ENCODE measurements at regions not wholly inside any gene's neighbourhood (a gene's known extent, or its start where the extent isn't known, plus 50 kb on each side); places are given as distances from the start of the nearest gene placed in this dataset.

DNA sequence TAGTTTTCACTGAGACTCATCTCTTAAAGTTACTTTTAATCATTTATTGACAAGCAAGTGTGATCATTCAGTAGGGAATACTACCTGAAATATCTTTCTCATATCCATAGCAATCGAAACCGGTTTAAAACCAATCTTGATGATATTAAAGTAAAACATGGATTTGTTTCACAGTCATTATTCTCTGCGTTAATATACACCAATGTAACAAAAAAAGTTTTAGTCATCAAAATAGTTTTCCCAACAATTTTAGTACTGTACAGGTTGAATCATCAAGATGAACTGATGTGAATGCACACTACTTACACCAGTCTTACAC is 137.0 kb upstream of the KRAS start:
- no peak for ATAC-seq
- intact Hi-C loops (cut with DNase I, micrococcal nuclease), result no loop called here
- Histone ChIP-seq H3K4me1 (ENCODE audit: low read depth) (peaks cover 27% of the 10 kb centered on the region), H3K9me3 (no peaks in the 10 kb centered on the region), H3K4me3 (no peak overlapping the region), H3K36me3 (ENCODE audit: low read depth) (no peaks in the 10 kb centered on the region)
- TF ChIP-seq, protein P1, sequence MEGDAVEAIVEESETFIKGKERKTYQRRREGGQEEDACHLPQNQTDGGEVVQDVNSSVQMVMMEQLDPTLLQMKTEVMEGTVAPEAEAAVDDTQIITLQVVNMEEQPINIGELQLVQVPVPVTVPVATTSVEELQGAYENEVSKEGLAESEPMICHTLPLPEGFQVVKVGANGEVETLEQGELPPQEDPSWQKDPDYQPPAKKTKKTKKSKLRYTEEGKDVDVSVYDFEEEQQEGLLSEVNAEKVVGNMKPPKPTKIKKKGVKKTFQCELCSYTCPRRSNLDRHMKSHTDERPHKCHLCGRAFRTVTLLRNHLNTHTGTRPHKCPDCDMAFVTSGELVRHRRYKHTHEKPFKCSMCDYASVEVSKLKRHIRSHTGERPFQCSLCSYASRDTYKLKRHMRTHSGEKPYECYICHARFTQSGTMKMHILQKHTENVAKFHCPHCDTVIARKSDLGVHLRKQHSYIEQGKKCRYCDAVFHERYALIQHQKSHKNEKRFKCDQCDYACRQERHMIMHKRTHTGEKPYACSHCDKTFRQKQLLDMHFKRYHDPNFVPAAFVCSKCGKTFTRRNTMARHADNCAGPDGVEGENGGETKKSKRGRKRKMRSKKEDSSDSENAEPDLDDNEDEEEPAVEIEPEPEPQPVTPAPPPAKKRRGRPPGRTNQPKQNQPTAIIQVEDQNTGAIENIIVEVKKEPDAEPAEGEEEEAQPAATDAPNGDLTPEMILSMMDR (IDR thresholded peaks at IDR 0.05), result no peak
- no peak for DNase-seq

- Histone ChIP-seq H3K9me3 (no peaks in the 10 kb centered on the region), H3K4me1 (ENCODE audit: low read depth) (peaks cover 31% of the 10 kb centered on the region), H3K36me3 (ENCODE audit: low read depth) (no peaks in the 10 kb centered on the region), H3K4me3 (peak overlapping the region; percentile 31)
- intact Hi-C loops (cut with DNase I, micrococcal nuclease), result no loop called here
- TF ChIP-seq, protein P1 (IDR thresholded peaks at IDR 0.05), result peak; percentile 69
- DNase-seq (peak; percentile 65 to 96 (median 81)), ATAC-seq (peak; percentile 41)
Observed at GRCh38 chr12:25386831-25387731, 136.4 kb upstream of the KRAS start.

DNA sequence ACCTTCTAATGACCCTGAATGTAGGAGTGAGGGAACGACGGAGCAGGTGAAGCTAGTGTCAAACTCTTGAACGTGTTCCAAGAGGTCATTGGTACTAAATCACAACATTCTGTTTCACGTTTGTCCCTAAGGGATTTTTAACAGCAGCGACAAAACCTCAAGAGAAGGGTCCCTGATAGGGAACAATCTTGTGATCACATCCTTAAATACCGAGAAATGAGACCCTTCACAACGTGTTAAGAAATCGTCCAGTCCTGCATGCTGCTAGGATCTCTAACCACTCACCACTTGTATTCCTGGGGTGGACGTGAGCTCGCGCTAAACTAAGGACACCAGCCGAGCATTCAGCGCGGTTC is 134.1 kb upstream of the KRAS start:
- DNase-seq (no peak), ATAC-seq (peak; percentile 0)

GRCh38 chr12:25384038-25384892 is 133.5 kb upstream of the KRAS start:
- Histone ChIP-seq H3K36me3 (ENCODE audit: low read depth) (no peaks in the 10 kb centered on the region), H3K4me3 (no peak overlapping the region), H3K4me1 (ENCODE audit: low read depth) (peaks cover 31% of the 10 kb centered on the region), H3K9me3 (no peaks in the 10 kb centered on the region)
- DNase-seq (peak; percentile 52 to 64 (median 62)), ATAC-seq (peak; percentile 34)
- TF ChIP-seq, protein P1 (IDR thresholded peaks at IDR 0.05), result no peak
- intact Hi-C loops (cut with DNase I, micrococcal nuclease), result no loop called here

More for the DNA sequence above, 134.1 kb upstream of the KRAS start:
- TF ChIP-seq, protein P1 (IDR thresholded peaks at IDR 0.05), result no peak
- H3K4me3 ChIP-seq, result no peak overlapping the region
- H3K36me3 ChIP-seq (ENCODE audit: low read depth), result no peaks in the 10 kb centered on the region
- peaks cover 31% of the 10 kb centered on the region for H3K4me1 ChIP-seq (ENCODE audit: low read depth)
- H3K9me3 ChIP-seq, result no peaks in the 10 kb centered on the region
- intact Hi-C loops (cut with DNase I, micrococcal nuclease), result no loop called here

DNA sequence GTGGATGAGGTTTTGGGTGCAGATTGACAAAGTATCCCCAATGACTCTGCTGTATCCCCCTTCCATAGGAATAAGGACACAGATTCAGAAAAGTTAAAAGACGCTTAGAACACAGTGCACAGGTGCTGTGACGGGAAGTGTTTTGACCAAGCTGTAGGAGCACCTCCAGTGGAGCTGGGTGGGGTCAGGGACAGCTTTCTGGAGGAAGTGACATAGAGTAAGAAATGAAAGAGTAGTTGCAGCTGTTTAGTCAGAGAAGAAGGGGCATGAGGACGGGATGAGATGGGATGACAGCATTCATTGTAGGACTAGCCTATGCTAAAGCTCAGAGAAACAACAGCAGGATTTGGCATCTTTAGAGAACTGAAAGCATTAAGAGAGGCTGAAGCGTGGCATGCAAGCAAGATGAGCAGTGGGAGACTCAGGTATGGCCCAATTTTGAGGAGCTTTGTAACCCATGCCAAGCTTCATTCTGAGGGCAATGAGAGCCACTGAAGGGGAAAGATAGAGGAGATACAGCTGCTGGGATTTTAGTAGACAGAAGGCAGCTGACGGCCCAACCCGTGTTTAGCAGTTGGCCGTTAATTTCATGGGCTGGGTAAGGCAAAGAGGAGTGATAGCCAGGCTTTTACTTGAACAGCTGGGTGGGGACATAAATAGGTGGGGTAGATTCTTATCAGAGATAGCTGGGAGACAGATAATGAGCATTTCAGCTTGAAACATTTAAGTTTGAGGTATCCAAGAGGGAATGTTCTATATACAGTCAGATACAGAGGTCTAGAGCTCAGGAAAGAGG is 131.8 kb upstream of the KRAS start:
- Histone ChIP-seq H3K9me3 (no peaks in the 10 kb centered on the region), H3K4me3 (no peak overlapping the region), H3K36me3 (ENCODE audit: low read depth) (no peaks in the 10 kb centered on the region), H3K4me1 (ENCODE audit: low read depth) (peaks cover 25% of the 10 kb centered on the region)
- intact Hi-C loops (cut with DNase I, micrococcal nuclease), result no loop called here
- ATAC-seq, result peak; percentile 19
- TF ChIP-seq, protein P1 (IDR thresholded peaks at IDR 0.05), result no peak
- DNase-seq, result peak in 2 of 3 donors; percentile 45 to 60
